HCT116 (cell line): ENCODE measurements at regions not wholly inside any gene's neighbourhood (a gene's known extent, or its start where the extent isn't known, plus 50 kb on each side); places are given as distances from the start of the nearest gene placed in this dataset.

Source experiments
- ATAC-seq: fragments of 200-7000 bp; cut with Tn5 transposase; 2 replicates; pipeline ENCODE4 v1.9.1; 2020; ENCODE audit warnings: mild to moderate bottlenecking, moderate library complexity
- BruUV-seq: library from RNA; stranded (reverse); fragments of 400-500 nt; replicated peaks from 2 replicates; lab custom pipeline; 2021; lab: Mats Ljungman, UMichigan
- CTCF ChIA-PET: fragments of 300-600 bp; sonication (Branson Sonifier 250); formaldehyde crosslinking; loops from one replicate; lab custom pipeline; 2021; ENCODE audit warnings: antibody characterized with exemption; lab: Charles Lee
- POLR2A ChIA-PET: fragments of 300-600, 350-600 bp; sonication (Branson Sonifier 250); formaldehyde crosslinking; loops from one replicate; lab custom pipeline; 2021; ENCODE audit warnings: antibody characterized with exemption; lab: Charles Lee
- RAD21 ChIA-PET, 2 experiments: fragments of 300-600 bp; sonication (Branson Sonifier 250); formaldehyde crosslinking; loops; one replicate each; lab custom pipeline; 2023; ENCODE audit warnings: low total read pairs in 2 of 2; ENCODE audit not compliant: uncharacterized antibody in 2 of 2, unreplicated experiment in 2 of 2, low non-redundant PET in 1 of 2; lab: Charles Lee
- DNase-seq: peaks from one replicate; pipeline ENCODE4 v3.0.0-alpha.2; 2010; ENCODE audit warnings: low read depth, low spot score
- H2AFZ ChIP-seq: fragments of 200-600 bp; shearing (Covaris generic), sonication (generic); 2 replicates; pipeline ENCODE4 v1.6.1; 2017; ENCODE audit warnings: low read depth, mixed run types, mixed read lengths, antibody characterized with exemption, low read length; ENCODE audit not compliant: poor library complexity, severe bottlenecking
- H3K27ac ChIP-seq: 2 replicates; pipeline ENCODE4 v1.5.1; 2012; ENCODE audit warnings: low read depth, low read length
- H3K27me3 ChIP-seq: fragments of 200-600 bp; sonication (generic); 2 replicates; pipeline ENCODE4 v1.6.1; 2016; ENCODE audit warnings: mixed run types, low read length, mixed read lengths; ENCODE audit not compliant: insufficient read depth
- H3K36me3 ChIP-seq, 2 experiments: fragments of 200-500 bp in 1 of 2; fragments of 200-600 bp in 1 of 2; sonication (Bioruptor generic) in 1 of 2; sonication (generic) in 1 of 2; 2 replicates each; pipeline versions ENCODE4 v1.5.1 to v1.6.1; 2014 to 2016; ENCODE audit warnings: low read length in 2 of 2, inconsistent platforms in 1 of 2, mixed read lengths in 1 of 2, mixed run types in 1 of 2; ENCODE audit not compliant: insufficient read depth in 2 of 2, control insufficient read depth in 1 of 2
- H3K4me1 ChIP-seq, 2 experiments: fragments of 200-600 bp in 1 of 2; sonication (generic) in 1 of 2; 2 replicates each; pipeline versions ENCODE4 v1.5.1 to v1.6.1; 2012 to 2017; ENCODE audit warnings: low read length in 2 of 2, inconsistent platforms in 1 of 2, mild to moderate bottlenecking in 1 of 2, mixed read lengths in 1 of 2, mixed run types in 1 of 2, moderate library complexity in 1 of 2; ENCODE audit not compliant: insufficient read depth in 2 of 2, control insufficient read depth in 1 of 2
- H3K4me2 ChIP-seq: fragments of 200-600 bp; sonication (generic); 2 replicates; pipeline ENCODE4 v1.6.1; 2017; ENCODE audit warnings: mixed run types, low read length, mixed read lengths
- H3K4me3 ChIP-seq, 2 experiments: fragments of 200-600 bp in 1 of 2; sonication (generic) in 1 of 2; replicated peaks in 1 of 2; 2 replicates each; pipeline ENCODE4 v1.5.1; 2011 to 2016; ENCODE audit warnings: low read length in 2 of 2, control low read depth in 1 of 2, low read depth in 1 of 2, mild to moderate bottlenecking in 1 of 2, mixed read lengths in 1 of 2, mixed run types in 1 of 2
- H3K79me2 ChIP-seq: fragments of 200-600 bp; sonication (generic); 2 replicates; pipeline ENCODE4 v1.6.1; 2017; ENCODE audit warnings: mild to moderate bottlenecking, mixed run types, low read length, moderate library complexity, mixed read lengths; ENCODE audit not compliant: insufficient read depth
- H3K9ac ChIP-seq: fragments of 200-600 bp; sonication (generic); 2 replicates; pipeline ENCODE4 v1.6.1; 2016; ENCODE audit warnings: low read length, mixed read lengths
- H3K9me2 ChIP-seq: fragments of 200-600 bp; sonication (generic), shearing (Covaris generic); 2 replicates; pipeline ENCODE4 v1.6.1; 2017; ENCODE audit warnings: mixed run types, mild to moderate bottlenecking, moderate library complexity; ENCODE audit not compliant: insufficient read depth
- H3K9me3 ChIP-seq, 2 experiments: fragments of 200-500 bp in 1 of 2; fragments of 200-600 bp in 1 of 2; sonication (Bioruptor generic) in 1 of 2; sonication (generic) in 1 of 2; 2 replicates each; pipeline ENCODE4 v1.6.1; 2014 to 2017; ENCODE audit warnings: low read length in 2 of 2, mixed read lengths in 2 of 2, inconsistent platforms in 1 of 2, low read depth in 1 of 2, mild to moderate bottlenecking in 1 of 2, mixed run types in 1 of 2, moderate library complexity in 1 of 2; ENCODE audit not compliant: control insufficient read depth in 1 of 2, insufficient read depth in 1 of 2
- H4K20me1 ChIP-seq: fragments of 200-600 bp; sonication (generic), shearing (Covaris generic); 2 replicates; pipeline ENCODE4 v1.6.1; 2017; ENCODE audit warnings: mixed run types, mild to moderate bottlenecking, moderate library complexity; ENCODE audit not compliant: insufficient read depth
- EZH2 ChIP-seq: fragments of 200-600 bp; sonication (generic); IDR thresholded peaks from 2 replicates; pipeline ENCODE4 v1.6.1; 2017; ENCODE audit warnings: antibody characterized with exemption, mixed run types
- EZH2phosphoT487 ChIP-seq: fragments of 200-600 bp; IDR thresholded peaks from 2 replicates; pipeline ENCODE4 v1.6.1; 2018; ENCODE audit warnings: antibody characterized with exemption, borderline replicate concordance
- FOSL1 ChIP-seq: IDR thresholded peaks from 2 replicates; pipeline ENCODE4 v1.6.1; 2012; ENCODE audit warnings: low read depth
- MAX ChIP-seq: IDR thresholded peaks from 2 replicates; pipeline ENCODE4 v1.6.1; 2012
- POLR2AphosphoS5 ChIP-seq: IDR thresholded peaks from 2 replicates; pipeline ENCODE4 v1.6.1; 2011; ENCODE audit warnings: mild to moderate bottlenecking, low read depth, low read length, moderate library complexity
- SIN3A ChIP-seq: IDR thresholded peaks from 2 replicates; pipeline ENCODE4 v1.6.1; 2012; ENCODE audit warnings: low read depth
- SRF ChIP-seq: IDR thresholded peaks from 2 replicates; pipeline ENCODE4 v1.6.1; 2012; ENCODE audit warnings: low read depth
- YY1 ChIP-seq: IDR thresholded peaks from 2 replicates; pipeline ENCODE4 v1.6.1; 2011; ENCODE audit warnings: low read length, low read depth, moderate library complexity, mild to moderate bottlenecking; ENCODE audit not compliant: insufficient replicate concordance; ENCODE audit errors: extremely low read depth
- ZBTB33 ChIP-seq: IDR thresholded peaks from 2 replicates; pipeline ENCODE4 v1.6.1; 2011; ENCODE audit warnings: mild to moderate bottlenecking, low read length, moderate library complexity; ENCODE audit not compliant: insufficient replicate concordance; ENCODE audit errors: extremely low read depth
- intact Hi-C: fragments of 100-400 bp; cut with micrococcal nuclease; formaldehyde crosslinking; loops from 2 replicates; pipeline ENCODE4 v1.10.0; 2022
- TF ChIP-seq, protein P1 (sequence below), 3 experiments: fragments of 200-600 bp in 1 of 3; sonication (generic) in 1 of 3; IDR thresholded peaks in 2 of 3; conservative IDR thresholded peaks in 1 of 3; 2 replicates each; pipeline ENCODE4 v1.5.1; 2012 to 2017; ENCODE audit warnings: low read depth in 2 of 3, low read length in 2 of 3, antibody characterized with exemption in 1 of 3, borderline replicate concordance in 1 of 3, control low read depth in 1 of 3, mild to moderate bottlenecking in 1 of 3, mixed read lengths in 1 of 3, mixed run types in 1 of 3, moderate library complexity in 1 of 3; ENCODE audit not compliant: insufficient read depth in 1 of 3

GRCh38 chr7:136726460-136726859 lies 142.0 kb upstream of the CHRM2 start:
- Histone ChIP-seq H3K4me1 (no peaks in the 10 kb centered on the region), H3K9me3 (peaks cover 0 to 7% of the 10 kb centered on the region in 2 experiments; a peak in 2 of 4 replicates), H3K9me2 (no peaks in the 10 kb centered on the region), H3K27me3 (no peaks in the 10 kb centered on the region), H3K27ac (no peak overlapping the region), H3K79me2 (no peaks in the 10 kb centered on the region), H2AFZ (no peak overlapping the region), H3K9ac (no peak overlapping the region), H4K20me1 (no peaks in the 10 kb centered on the region), H3K36me3 (no peaks in the 10 kb centered on the region; a peak in 1 of 4 replicates), H3K4me2 (no peak overlapping the region), H3K4me3 (no peak overlapping the region)
- ChIA-PET RAD21 (no interaction called here), POLR2A (no interaction called here), CTCF (no interaction called here)
- intact Hi-C loops: no loop called here
- no peak for ATAC-seq
- TF ChIP-seq, protein P1, sequence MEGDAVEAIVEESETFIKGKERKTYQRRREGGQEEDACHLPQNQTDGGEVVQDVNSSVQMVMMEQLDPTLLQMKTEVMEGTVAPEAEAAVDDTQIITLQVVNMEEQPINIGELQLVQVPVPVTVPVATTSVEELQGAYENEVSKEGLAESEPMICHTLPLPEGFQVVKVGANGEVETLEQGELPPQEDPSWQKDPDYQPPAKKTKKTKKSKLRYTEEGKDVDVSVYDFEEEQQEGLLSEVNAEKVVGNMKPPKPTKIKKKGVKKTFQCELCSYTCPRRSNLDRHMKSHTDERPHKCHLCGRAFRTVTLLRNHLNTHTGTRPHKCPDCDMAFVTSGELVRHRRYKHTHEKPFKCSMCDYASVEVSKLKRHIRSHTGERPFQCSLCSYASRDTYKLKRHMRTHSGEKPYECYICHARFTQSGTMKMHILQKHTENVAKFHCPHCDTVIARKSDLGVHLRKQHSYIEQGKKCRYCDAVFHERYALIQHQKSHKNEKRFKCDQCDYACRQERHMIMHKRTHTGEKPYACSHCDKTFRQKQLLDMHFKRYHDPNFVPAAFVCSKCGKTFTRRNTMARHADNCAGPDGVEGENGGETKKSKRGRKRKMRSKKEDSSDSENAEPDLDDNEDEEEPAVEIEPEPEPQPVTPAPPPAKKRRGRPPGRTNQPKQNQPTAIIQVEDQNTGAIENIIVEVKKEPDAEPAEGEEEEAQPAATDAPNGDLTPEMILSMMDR (IDR thresholded peaks at IDR 0.05 in 2 of 3, conservative IDR thresholded peaks at IDR 0.05 in 1 of 3; ENCODE audit: borderline replicate concordance in 1 of 3, insufficient read depth in 1 of 3, low read depth in 2 of 3, low read length in 2 of 3): no peak
- TF ChIP-seq FOSL1: no peak
- TF ChIP-seq EZH2: no peak
- no peak for TF ChIP-seq SIN3A
- TF ChIP-seq YY1: no peak
- no peak for TF ChIP-seq SRF
- no peak for TF ChIP-seq EZH2phosphoT487
- no peak for TF ChIP-seq ZBTB33
- TF ChIP-seq POLR2AphosphoS5: no peak
- no peak for TF ChIP-seq MAX
- DNase-seq: no peak
- no TSS peak for BruUV-seq
